Spleen (tissue), 11 donors: ENCODE measurements at regions not wholly inside any gene's neighbourhood (a gene's known extent, or its start where the extent isn't known, plus 50 kb on each side); places are given as distances from the start of the nearest gene placed in this dataset.

Source experiments
- DNase-seq: peaks from one replicate; pipeline ENCODE4 v3.0.0-alpha.2; 2020
- H3K27ac ChIP-seq, 8 donors: fragments of 200-600 bp; sonication (generic) in 7 of 8; 1 replicate in 4 of 8; 2 replicates in 4 of 8; pipeline versions ENCODE4 v1.5.0 to v1.8.0; 2016 to 2021; ENCODE audit warnings: inconsistent platforms in 4 of 8, mild to moderate bottlenecking in 4 of 8, moderate library complexity in 1 of 8
- H3K27me3 ChIP-seq, 7 donors: fragments of 200-600 bp; sonication (generic) in 6 of 7; replicated peaks in 1 of 7; 1 replicate in 4 of 7; 2 replicates in 3 of 7; pipeline versions ENCODE4 v1.5.0 to v1.8.0; 2016 to 2021; ENCODE audit warnings: inconsistent platforms in 3 of 7, mild to moderate bottlenecking in 1 of 7
- H3K36me3 ChIP-seq, 6 donors: fragments of 200-600 bp; sonication (generic) in 5 of 6; 1 replicate in 4 of 6; 2 replicates in 2 of 6; pipeline versions ENCODE4 v1.5.0 to v1.8.0; 2016 to 2021; ENCODE audit warnings: inconsistent platforms in 2 of 6
- H3K4me1 ChIP-seq, 6 donors: fragments of 200-600 bp; sonication (generic) in 5 of 6; 1 replicate in 3 of 6; 2 replicates in 3 of 6; pipeline versions ENCODE4 v1.5.0 to v1.8.0; 2016 to 2021; ENCODE audit warnings: inconsistent platforms in 3 of 6
- H3K4me3 ChIP-seq, 8 donors: fragments of 200-600 bp; sonication (generic) in 7 of 8; 1 replicate in 4 of 8; 2 replicates in 4 of 8; pipeline versions ENCODE4 v1.5.0 to v1.8.0; 2016 to 2021; ENCODE audit warnings: inconsistent platforms in 4 of 8, mild to moderate bottlenecking in 4 of 8, moderate library complexity in 2 of 8
- H3K9me3 ChIP-seq, 8 donors: fragments of 200-600 bp; sonication (generic) in 7 of 8; 1 replicate in 4 of 8; 2 replicates in 4 of 8; pipeline versions ENCODE4 v1.5.0 to v1.8.0; 2016 to 2021; ENCODE audit warnings: inconsistent platforms in 4 of 8
- POLR2A ChIP-seq, 3 donors: fragments of 450-650 bp; IDR thresholded peaks; one replicate each; pipeline ENCODE4 v1.5.1; 2017; ENCODE audit warnings: antibody characterized with exemption in 3 of 3, mild to moderate bottlenecking in 1 of 3
- POLR2AphosphoS5 ChIP-seq, 3 donors: sonication (generic); formaldehyde crosslinking; IDR thresholded peaks; one replicate each; pipeline ENCODE4 v1.5.1; 2017; ENCODE audit warnings: antibody characterized with exemption in 3 of 3
- WGBS, 5 donors: extraction: QIAGEN DNeasy Blood & Tissue Kit in 3 of 5; methylation state at CpG; one replicate each; pipeline versions ENCODE4 v1.1.5 to v1.1.7; 2013 to 2018; 5-methylcytosine and 5-hydroxymethylcytosine counted together
- intact Hi-C: fragments of 100-400 bp; cut with DNase I; formaldehyde crosslinking; loops from one replicate; pipeline ENCODE4 v1.15.0; 2023; ENCODE audit warnings: low total_unique reads
- TF ChIP-seq, protein P1 (sequence below), 11 experiments: fragments of 200-600 bp in 7 of 11; fragments of 450-650 bp in 4 of 11; sonication (generic) in 4 of 11; IDR thresholded peaks in 8 of 11; conservative IDR thresholded peaks in 3 of 11; 1 replicate in 7 of 11; 2 replicates in 4 of 11; pipeline versions ENCODE4 v1.4.0 to v1.8.0; 2016 to 2021; ENCODE audit warnings: antibody characterized with exemption in 11 of 11, inconsistent platforms in 4 of 11, mild to moderate bottlenecking in 1 of 11
- donor health status: healthy with polysubstance abuse.
- donor health status: DM: no; HTN: no; CAD: no; lungs with moderate emphysema.
- donor health status: DM: no; HTN: no; CAD: no.
- donor health status: Bipolar disorder and iron deficiency.
- donor health status: healthy.
- donor health status: DM: no; HTN: no; CAD: no.
- donor health status: DM: yes; HTN: yes; CAD: no.

- Histone ChIP-seq H3K27ac (no peak overlapping the region), H3K27me3 (no peaks in the 10 kb centered on the region), H3K4me1 (no peaks in the 10 kb centered on the region), H3K4me3 (no peak overlapping the region), H3K9me3 (no peaks in the 10 kb centered on the region), H3K36me3 (no peaks in the 10 kb centered on the region)
- TF ChIP-seq, protein P1, sequence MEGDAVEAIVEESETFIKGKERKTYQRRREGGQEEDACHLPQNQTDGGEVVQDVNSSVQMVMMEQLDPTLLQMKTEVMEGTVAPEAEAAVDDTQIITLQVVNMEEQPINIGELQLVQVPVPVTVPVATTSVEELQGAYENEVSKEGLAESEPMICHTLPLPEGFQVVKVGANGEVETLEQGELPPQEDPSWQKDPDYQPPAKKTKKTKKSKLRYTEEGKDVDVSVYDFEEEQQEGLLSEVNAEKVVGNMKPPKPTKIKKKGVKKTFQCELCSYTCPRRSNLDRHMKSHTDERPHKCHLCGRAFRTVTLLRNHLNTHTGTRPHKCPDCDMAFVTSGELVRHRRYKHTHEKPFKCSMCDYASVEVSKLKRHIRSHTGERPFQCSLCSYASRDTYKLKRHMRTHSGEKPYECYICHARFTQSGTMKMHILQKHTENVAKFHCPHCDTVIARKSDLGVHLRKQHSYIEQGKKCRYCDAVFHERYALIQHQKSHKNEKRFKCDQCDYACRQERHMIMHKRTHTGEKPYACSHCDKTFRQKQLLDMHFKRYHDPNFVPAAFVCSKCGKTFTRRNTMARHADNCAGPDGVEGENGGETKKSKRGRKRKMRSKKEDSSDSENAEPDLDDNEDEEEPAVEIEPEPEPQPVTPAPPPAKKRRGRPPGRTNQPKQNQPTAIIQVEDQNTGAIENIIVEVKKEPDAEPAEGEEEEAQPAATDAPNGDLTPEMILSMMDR (IDR thresholded peaks at IDR 0.05 in 8 of 11, conservative IDR thresholded peaks at IDR 0.05 in 3 of 11): no peak
- TF ChIP-seq POLR2A (IDR thresholded peaks at IDR 0.05) (no peak), POLR2AphosphoS5 (IDR thresholded peaks at IDR 0.05) (no peak)
- 50 to 82% (median 66%) methylated on average over 1 to 3 of the region's 3 CpGs for WGBS, 5 donors
- intact Hi-C loops: no loop called here
- DNase-seq: no peak
These were observed 286.2 kb downstream of the ACTL7B start for GRCh38 chr9:108569624-108570023.

GRCh38 chr9:108568093-108568492 is 287.7 kb downstream of the ACTL7B start:
- H3K36me3 ChIP-seq: no peaks in the 10 kb centered on the region
- intact Hi-C loops: no loop called here
- no peaks in the 10 kb centered on the region for H3K27me3 ChIP-seq
- H3K27ac ChIP-seq: no peak overlapping the region
- TF ChIP-seq POLR2A (IDR thresholded peaks at IDR 0.05): no peak
- TF ChIP-seq, protein P1 (IDR thresholded peaks at IDR 0.05 in 8 of 11, conservative IDR thresholded peaks at IDR 0.05 in 3 of 11): no peak
- no peak for TF ChIP-seq POLR2AphosphoS5 (IDR thresholded peaks at IDR 0.05)
- no peak for DNase-seq
- H3K4me3 ChIP-seq: no peak overlapping the region
- H3K9me3 ChIP-seq: no peaks in the 10 kb centered on the region
- 79 to 88% (median 86%) methylated on average over 3 of the region's 3 CpGs for WGBS, 5 donors
- H3K4me1 ChIP-seq: no peaks in the 10 kb centered on the region

DNA sequence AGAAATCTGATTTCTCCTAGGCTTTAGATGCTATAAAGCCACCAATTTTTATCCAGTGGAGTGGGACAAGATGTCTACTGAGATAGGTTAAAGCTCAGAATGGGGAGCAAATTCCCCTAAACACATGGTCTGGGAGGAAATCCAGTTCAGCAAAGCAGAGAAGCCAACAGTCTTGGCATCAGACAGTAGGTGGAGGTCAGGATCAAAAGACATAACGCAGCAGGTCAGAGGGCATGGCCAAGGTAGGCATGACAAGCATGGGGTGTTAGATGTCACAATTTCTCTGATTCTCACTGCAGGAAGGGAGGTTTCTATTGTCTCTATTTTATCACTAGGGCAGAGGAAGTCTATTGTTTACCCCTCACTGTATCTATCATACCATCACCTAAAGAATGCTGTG is 288.2 kb downstream of the ACTL7B start:
- Histone ChIP-seq H3K36me3 (no peaks in the 10 kb centered on the region), H3K9me3 (no peaks in the 10 kb centered on the region), H3K27ac (no peak overlapping the region), H3K27me3 (no peaks in the 10 kb centered on the region), H3K4me1 (no peaks in the 10 kb centered on the region), H3K4me3 (no peak overlapping the region)
- TF ChIP-seq POLR2A (IDR thresholded peaks at IDR 0.05): no peak
- no peak for TF ChIP-seq POLR2AphosphoS5 (IDR thresholded peaks at IDR 0.05)
- TF ChIP-seq, protein P1 (IDR thresholded peaks at IDR 0.05 in 8 of 11, conservative IDR thresholded peaks at IDR 0.05 in 3 of 11): no peak
- 55 to 86% (median 69%) methylated on average over 1 of the region's 1 CpG for WGBS, 5 donors
- intact Hi-C loops: no loop called here
- DNase-seq: no peak

GRCh38 chr9:108565651-108566378 is 290.0 kb downstream of the ACTL7B start:
- H3K27ac ChIP-seq: peak overlapping the region in 5 of 8 donors; percentile 29 to 53 (median 47)
- H3K4me3 ChIP-seq: no peak overlapping the region
- no peaks in the 10 kb centered on the region for H3K4me1 ChIP-seq
- TF ChIP-seq POLR2A (IDR thresholded peaks at IDR 0.05): no peak
- no peak for TF ChIP-seq POLR2AphosphoS5 (IDR thresholded peaks at IDR 0.05)
- TF ChIP-seq, protein P1 (IDR thresholded peaks at IDR 0.05 in 8 of 11, conservative IDR thresholded peaks at IDR 0.05 in 3 of 11): peak; percentile 49 to 86 (median 79)
- intact Hi-C loops: no loop called here
- WGBS, 5 donors: 15 to 29% (median 21%) methylated on average over 2 of the region's 2 CpGs
- H3K9me3 ChIP-seq: no peaks in the 10 kb centered on the region
- no peak for DNase-seq
- no peaks in the 10 kb centered on the region for H3K36me3 ChIP-seq
- no peaks in the 10 kb centered on the region for H3K27me3 ChIP-seq
